ENCODE measurements at regions not wholly inside any gene's neighbourhood (a gene's known extent, or its start where the extent isn't known, plus 50 kb on each side); places are given as distances from the start of the nearest gene placed in this dataset.

DNA sequence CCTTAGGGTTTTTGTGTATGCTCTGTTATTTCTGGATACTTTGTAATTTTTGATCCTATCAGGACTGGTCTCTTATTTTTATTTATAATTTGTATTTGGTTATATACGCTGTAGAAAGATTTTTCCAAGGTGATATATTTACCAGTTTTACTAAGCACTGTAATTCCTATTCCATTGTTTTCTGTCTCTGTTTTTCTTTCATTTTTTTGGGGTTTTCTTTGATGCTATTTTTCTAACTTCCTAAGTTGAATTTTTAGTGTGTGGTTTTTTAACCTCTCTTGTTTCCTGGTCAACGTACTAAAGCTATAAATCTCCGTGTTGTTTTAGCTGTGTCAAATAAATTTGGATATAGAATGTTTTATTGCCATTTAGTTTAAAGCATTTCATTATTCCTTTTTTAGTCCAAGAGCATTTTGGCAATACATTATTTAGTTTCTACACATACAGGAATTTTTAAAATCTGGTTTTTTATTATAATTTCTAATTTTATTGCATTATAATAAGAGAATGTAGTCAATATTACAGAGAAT is 128.1 kb upstream of the THRB start:
- H3K4me3 ChIP-seq (ENCODE audit: low read depth, low read length) = no peak overlapping the region
- no peak for TF ChIP-seq CTCF (IDR thresholded peaks at IDR 0.05; ENCODE audit: low read depth, low read length, missing control alignments)
- no peak for DNase-seq (ENCODE audit: low read depth)

GRCh38 chr3:24623657-24624056 is 129.0 kb upstream of the THRB start:
- no peak for DNase-seq (ENCODE audit: low read depth)
- TF ChIP-seq CTCF (IDR thresholded peaks at IDR 0.05; ENCODE audit: low read depth, low read length, missing control alignments) = no peak
- no peak overlapping the region for H3K4me3 ChIP-seq (ENCODE audit: low read depth, low read length)

DNA sequence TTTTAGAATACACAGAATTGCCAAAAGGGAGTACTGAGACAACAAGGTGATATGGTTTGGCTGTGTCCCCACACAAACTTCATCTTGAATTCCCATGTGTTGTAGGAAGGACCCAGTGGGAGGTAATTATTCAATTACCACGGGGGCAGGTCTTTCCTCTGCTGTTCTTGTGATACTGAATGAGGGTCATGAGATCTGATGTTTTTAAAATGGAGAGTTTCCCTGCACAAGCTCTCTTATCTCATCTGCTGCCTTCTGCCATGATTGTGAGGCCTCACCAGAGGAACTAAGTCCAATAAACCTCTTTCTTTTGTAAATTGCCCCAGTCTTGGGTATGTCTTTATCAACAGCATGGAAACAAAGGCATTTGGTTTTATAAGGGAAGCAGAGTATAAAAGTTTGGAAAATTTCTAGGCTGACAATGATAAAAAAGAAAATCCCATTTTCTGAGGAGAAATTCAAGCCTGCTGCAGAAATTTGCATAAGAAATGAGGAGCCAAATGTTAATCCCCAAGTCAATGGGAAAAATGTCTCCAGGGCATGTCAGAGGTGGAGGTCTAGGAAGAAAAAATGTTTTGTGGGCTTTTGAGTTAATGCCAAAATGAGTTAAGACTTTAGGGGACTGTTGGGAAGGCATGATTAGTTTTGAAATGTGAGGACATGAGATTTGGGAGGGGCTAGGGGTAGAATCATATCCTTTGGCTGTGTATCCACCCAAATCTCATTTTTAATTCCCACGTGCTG is 130.5 kb upstream of the THRB start:
- H3K4me3 ChIP-seq (ENCODE audit: low read depth, low read length) = no peak overlapping the region
- no peak for TF ChIP-seq CTCF (IDR thresholded peaks at IDR 0.05; ENCODE audit: low read depth, low read length, missing control alignments)
- DNase-seq (ENCODE audit: low read depth) = no peak

GRCh38 chr3:24628523-24629258 is 134.0 kb upstream of the THRB start:
- DNase-seq (ENCODE audit: low read depth) = no peak
- no peak for TF ChIP-seq CTCF (IDR thresholded peaks at IDR 0.05; ENCODE audit: low read depth, low read length, missing control alignments)
- H3K4me3 ChIP-seq (ENCODE audit: low read depth, low read length) = no peak overlapping the region

GRCh38 chr3:24631481-24631880 is 136.8 kb upstream of the THRB start:
- no peak for TF ChIP-seq CTCF (IDR thresholded peaks at IDR 0.05; ENCODE audit: low read depth, low read length, missing control alignments)
- H3K4me3 ChIP-seq (ENCODE audit: low read depth, low read length) = no peak overlapping the region

DNA sequence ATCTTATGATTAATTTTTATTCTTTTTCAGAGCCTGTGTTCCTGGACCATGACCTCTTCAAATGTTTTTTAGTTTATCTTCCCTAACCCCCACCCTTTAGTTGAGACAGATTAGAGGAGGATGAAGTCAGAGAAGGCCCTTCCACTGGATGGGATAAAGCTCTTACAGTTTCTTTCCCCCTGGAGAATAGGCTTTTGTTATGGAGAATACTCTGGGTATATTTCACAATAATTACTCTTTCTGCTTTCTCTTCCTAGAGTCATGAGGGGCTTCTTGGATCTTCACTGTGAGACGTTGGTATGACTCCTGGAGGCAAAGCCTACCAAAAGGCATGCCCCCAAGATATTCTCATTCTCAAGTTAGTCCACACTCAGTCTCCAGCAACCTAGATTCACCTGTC is 144.4 kb upstream of the THRB start:
- H3K4me3 ChIP-seq (ENCODE audit: low read depth, low read length) = no peak overlapping the region

More at GRCh38 chr3:24631481-24631880, 136.8 kb upstream of the THRB start:
- no peak for DNase-seq (ENCODE audit: low read depth)

More for the DNA sequence above, 144.4 kb upstream of the THRB start:
- TF ChIP-seq CTCF (IDR thresholded peaks at IDR 0.05; ENCODE audit: low read depth, low read length, missing control alignments) = no peak
- no peak for DNase-seq (ENCODE audit: low read depth)

Data from GM12864 (cell line).